IMR-90 (cell line): ENCODE measurements at regions not wholly inside any gene's neighbourhood (a gene's known extent, or its start where the extent isn't known, plus 50 kb on each side); places are given as distances from the start of the nearest gene placed in this dataset.

Experiments
- ATAC-seq: fragments of 200-7000 bp; cut with Tn5 transposase; 2 replicates; pipeline ENCODE4 v1.9.1; 2020; ENCODE audit warnings: low read depth, mild to moderate bottlenecking, moderate library complexity
- BruUV-seq: library from RNA; stranded (reverse); fragments of 400-500 nt; replicated peaks from 2 replicates; lab custom pipeline; 2021; lab: Mats Ljungman, UMichigan
- CTCF ChIA-PET: fragments of 300-600 bp; formaldehyde crosslinking; extraction: SDS; loops from one replicate; lab custom pipeline; 2021; ENCODE audit warnings: antibody characterized with exemption; lab: Yijun Ruan, JAX
- POLR2A ChIA-PET: fragments of 300-600 bp; sonication (Branson Sonifier 250); formaldehyde crosslinking; loops from one replicate; lab custom pipeline; 2022; ENCODE audit warnings: antibody characterized with exemption; ENCODE audit not compliant: unreplicated experiment; lab: Charles Lee
- DNase-seq: peaks from one replicate; pipeline ENCODE4 v3.0.0; 2013
- H2AFZ ChIP-seq: replicated peaks from 2 replicates; pipeline ENCODE3; 2013; ENCODE audit warnings: low read length, mild to moderate bottlenecking; ENCODE audit not compliant: poor library complexity
- H2AK5ac ChIP-seq: 2 replicates; pipeline ENCODE4 v1.6.1; 2013; ENCODE audit warnings: low read depth, low read length, inconsistent platforms
- H2AK9ac ChIP-seq: replicated peaks from 2 replicates; pipeline ENCODE3; 2013; ENCODE audit warnings: mild to moderate bottlenecking, low read depth, low read length, moderate library complexity; ENCODE audit not compliant: poor library complexity
- H2BK120ac ChIP-seq: 2 replicates; pipeline ENCODE4 v1.6.1; 2013; ENCODE audit warnings: low read depth, low read length, inconsistent platforms
- H2BK15ac ChIP-seq: 3 replicates; pipeline ENCODE4 v1.6.1; 2013; ENCODE audit warnings: low read depth, low read length, inconsistent platforms
- H2BK20ac ChIP-seq: 2 replicates; pipeline ENCODE4 v1.6.1; 2013; ENCODE audit warnings: low read depth, mild to moderate bottlenecking, inconsistent platforms, low read length, moderate library complexity
- H2BK5ac ChIP-seq: 2 replicates; pipeline ENCODE4 v1.6.1; 2013; ENCODE audit warnings: mild to moderate bottlenecking, low read depth, low read length, inconsistent platforms; ENCODE audit not compliant: poor library complexity, severe bottlenecking
- H3K14ac ChIP-seq: replicated peaks from 2 replicates; pipeline ENCODE4 v1.6.1; 2013; ENCODE audit warnings: low read depth, low read length, inconsistent platforms
- H3K18ac ChIP-seq: 2 replicates; pipeline ENCODE4 v1.6.1; 2013; ENCODE audit warnings: low read depth, low read length, control low read depth
- H3K23ac ChIP-seq: 2 replicates; pipeline ENCODE4 v1.6.1; 2013; ENCODE audit warnings: low read depth, low read length, inconsistent platforms
- H3K27ac ChIP-seq: 2 replicates; pipeline ENCODE4 v1.5.1; 2013; ENCODE audit warnings: mild to moderate bottlenecking, control low read depth, low read length; ENCODE audit not compliant: insufficient read depth
- H3K27me3 ChIP-seq: 2 replicates; pipeline ENCODE4 v1.6.1; 2013; ENCODE audit warnings: low read length; ENCODE audit not compliant: control insufficient read depth, insufficient read depth
- H3K36me3 ChIP-seq: 2 replicates; pipeline ENCODE4 v1.6.1; 2013; ENCODE audit warnings: low read length, mixed read lengths; ENCODE audit not compliant: control insufficient read depth, insufficient read depth
- H3K4ac ChIP-seq: 2 replicates; pipeline ENCODE4 v1.6.1; 2013; ENCODE audit warnings: low read depth, low read length, inconsistent platforms
- H3K4me1 ChIP-seq: 2 replicates; pipeline ENCODE4 v1.6.1; 2013; ENCODE audit warnings: low read length, mixed read lengths; ENCODE audit not compliant: control insufficient read depth, insufficient read depth
- H3K4me2 ChIP-seq: 2 replicates; pipeline ENCODE4 v1.6.1; 2013; ENCODE audit warnings: low read depth, mild to moderate bottlenecking, control low read depth, low read length, moderate library complexity
- H3K4me3 ChIP-seq: 2 replicates; pipeline ENCODE4 v1.5.1; 2013; ENCODE audit warnings: low read depth, mild to moderate bottlenecking, control low read depth, low read length, moderate library complexity; ENCODE audit not compliant: insufficient read depth
- H3K56ac ChIP-seq: 2 replicates; pipeline ENCODE4 v1.6.1; 2013; ENCODE audit warnings: low read length, inconsistent platforms; ENCODE audit not compliant: insufficient read depth; ENCODE audit errors: extremely low read depth
- H3K79me1 ChIP-seq, 2 experiments: 2 replicates each; pipeline ENCODE4 v1.6.1; 2013; ENCODE audit warnings: low read length in 2 of 2, inconsistent platforms in 1 of 2, low read depth in 1 of 2
- H3K9ac ChIP-seq: 2 replicates; pipeline ENCODE4 v1.6.1; 2013; ENCODE audit warnings: low read depth, low read length, control low read depth
- H3K9me1 ChIP-seq: 2 replicates; pipeline ENCODE4 v1.6.1; 2013; ENCODE audit warnings: low read length, inconsistent platforms; ENCODE audit not compliant: insufficient read depth
- H3K9me3 ChIP-seq: 2 replicates; pipeline ENCODE4 v1.6.1; 2013; ENCODE audit warnings: low read length; ENCODE audit not compliant: control insufficient read depth, insufficient read depth
- H4K20me1 ChIP-seq: 2 replicates; pipeline ENCODE4 v1.6.1; 2013; ENCODE audit warnings: low read length, inconsistent platforms; ENCODE audit not compliant: insufficient read depth
- H4K5ac ChIP-seq: 2 replicates; pipeline ENCODE4 v1.6.1; 2013; ENCODE audit warnings: mild to moderate bottlenecking, low read depth, low read length, control low read depth
- H4K8ac ChIP-seq, 2 experiments: 2 replicates each; pipeline ENCODE4 v1.6.1; 2013; ENCODE audit warnings: low read depth in 2 of 2, low read length in 2 of 2, control low read depth in 1 of 2, inconsistent platforms in 1 of 2
- H4K91ac ChIP-seq: 2 replicates; pipeline ENCODE4 v1.6.1; 2013; ENCODE audit warnings: low read depth, low read length, inconsistent platforms; ENCODE audit not compliant: insufficient read depth
- BHLHE40 ChIP-seq: fragments of 150-350 bp; IDR thresholded peaks from 2 replicates; pipeline ENCODE4 v1.6.1; 2016; ENCODE audit warnings: mild to moderate bottlenecking, low read depth, low read length
- CEBPB ChIP-seq: IDR thresholded peaks from 2 replicates; pipeline ENCODE4 v1.6.1; 2012; ENCODE audit warnings: low read depth, low read length, improper control_type of control experiment
- CHD1 ChIP-seq: IDR thresholded peaks from 2 replicates; pipeline ENCODE4 v1.6.1; 2012; ENCODE audit warnings: low read depth, low read length, improper control_type of control experiment
- FOS ChIP-seq: fragments of 150-350 bp; IDR thresholded peaks from 2 replicates; pipeline ENCODE4 v1.6.1; 2016; ENCODE audit warnings: low read depth, low read length
- MAFK ChIP-seq: IDR thresholded peaks from 2 replicates; pipeline ENCODE4 v1.6.1; 2012; ENCODE audit warnings: low read depth, low read length, improper control_type of control experiment
- MAZ ChIP-seq: IDR thresholded peaks from 2 replicates; pipeline ENCODE4 v1.6.1; 2012; ENCODE audit warnings: low read depth, mild to moderate bottlenecking, low read length, improper control_type of control experiment, moderate library complexity, borderline replicate concordance
- MXI1 ChIP-seq: IDR thresholded peaks from 2 replicates; pipeline ENCODE4 v1.6.1; 2012; ENCODE audit warnings: low read depth, mild to moderate bottlenecking, low read length, moderate library complexity, borderline replicate concordance
- NFE2L2 ChIP-seq: fragments of 150-350 bp; IDR thresholded peaks from 2 replicates; pipeline ENCODE4 v1.6.1; 2016; ENCODE audit warnings: low read depth, mild to moderate bottlenecking, low read length
- POLR2A ChIP-seq: IDR thresholded peaks from 2 replicates; pipeline ENCODE4 v1.6.1; 2012; ENCODE audit warnings: mild to moderate bottlenecking, low read depth, low read length
- RAD21 ChIP-seq: IDR thresholded peaks from 2 replicates; pipeline ENCODE4 v1.6.1; 2012; ENCODE audit warnings: low read length, improper control_type of control experiment
- RCOR1 ChIP-seq: IDR thresholded peaks from 2 replicates; pipeline ENCODE4 v1.6.1; 2012; ENCODE audit warnings: mild to moderate bottlenecking, low read length, improper control_type of control experiment; ENCODE audit not compliant: insufficient replicate concordance
- RFX5 ChIP-seq: IDR thresholded peaks from 2 replicates; pipeline ENCODE4 v1.8.0; 2012; ENCODE audit warnings: low read depth, mild to moderate bottlenecking, low read length, moderate library complexity
- SMC3 ChIP-seq: fragments of 150-350 bp; IDR thresholded peaks from 2 replicates; pipeline ENCODE4 v1.6.1; 2016; ENCODE audit warnings: low read depth, mild to moderate bottlenecking, antibody characterized with exemption, low read length, moderate library complexity
- WGBS, 2 experiments: methylation state at CpG; one replicate each; pipeline versions ENCODE4 v1.1.5 to v1.1.7; 2013; ENCODE audit warnings: missing lambda C conversion rate in 2 of 2; ENCODE audit not compliant: insufficient read length in 1 of 2; ENCODE audit errors: extremely low coverage in 2 of 2; 5-methylcytosine and 5-hydroxymethylcytosine counted together
- dilution Hi-C: fragments of 300-500 bp; cut with HindIII; formaldehyde crosslinking; loops from one replicate; pipeline ENCODE4 v1.14.3; 2018; ENCODE audit warnings: low sequenced_read_pairs; ENCODE audit not compliant: unreplicated experiment
- in situ Hi-C: fragments of 300-500 bp; cut with MboI; formaldehyde crosslinking; loops from 3 replicates; pipeline ENCODE4 v1.14.3; 2019; ENCODE audit warnings: low sequenced_read_pairs, inconsistent platforms, mixed read lengths
- intact Hi-C: fragments of 100-400 bp; cut with micrococcal nuclease; formaldehyde crosslinking; loops from 2 replicates; pipeline ENCODE4 v1.10.0; 2022
- TF ChIP-seq, protein P1 (sequence below): fragments of 150-350 bp; IDR thresholded peaks from 2 replicates; pipeline ENCODE4 v1.6.1; 2017; ENCODE audit warnings: mild to moderate bottlenecking, antibody characterized with exemption, low read length, low read depth
- TF ChIP-seq, protein P2 (sequence below): conservative IDR thresholded peaks from 2 replicates; pipeline ENCODE4 v1.5.1; 2012; ENCODE audit warnings: mild to moderate bottlenecking, low read depth, low read length, improper control_type of control experiment
- TF ChIP-seq, protein P3 (sequence below): fragments of 150-350 bp; IDR thresholded peaks from 2 replicates; pipeline ENCODE4 v1.6.1; 2016; ENCODE audit warnings: low read depth, mild to moderate bottlenecking, low read length, moderate library complexity, borderline replicate concordance

DNA sequence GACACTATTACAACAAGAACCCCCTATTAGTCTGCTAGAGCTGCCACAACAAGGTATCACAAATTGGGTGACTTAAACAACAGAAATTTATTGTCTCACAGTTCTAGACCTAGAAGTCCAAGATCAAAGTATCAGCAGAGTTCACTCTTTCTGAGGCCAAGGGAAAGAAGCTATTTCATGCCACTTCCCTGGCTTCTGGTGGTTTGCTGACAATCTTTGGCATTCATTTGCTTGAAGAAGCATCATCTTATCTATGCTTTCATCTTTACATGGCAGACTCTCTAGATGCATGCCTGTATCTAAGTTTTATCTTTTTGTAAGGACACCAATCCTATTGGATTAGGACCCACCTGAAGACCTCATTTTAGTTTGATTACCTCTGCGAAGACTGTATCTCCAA lies 296.8 kb upstream of the MARCKS start:
- Histone ChIP-seq H3K56ac (no peak overlapping the region), H3K27ac (no peak overlapping the region), H2AFZ (no peak overlapping the region), H2BK5ac (peak overlapping the region; percentile 55), H3K79me1 (no peaks in the 10 kb centered on the region), H3K9me1 (peaks cover 7% of the 10 kb centered on the region), H3K36me3 (no peaks in the 10 kb centered on the region), H2AK9ac (no peak overlapping the region), H2BK20ac (peak overlapping the region; percentile 44; the same call in 1 of the 2 replicates), H2BK15ac (0 out of 3 replicates have a peak overlapping the region, but pooled peaks have one; percentile 33), H2BK120ac (peak overlapping the region; percentile 39), H4K20me1 (no peaks in the 10 kb centered on the region), H3K9me3 (no peaks in the 10 kb centered on the region), H3K9ac (no peak overlapping the region), H4K8ac (peak overlapping the region in 1 of 2 experiments; percentile 37; a peak in 1 of 4 replicates), H3K4ac (peak overlapping the region; percentile 1; the same call in 1 of the 2 replicates), H3K4me2 (no peak overlapping the region), H3K23ac (no peak overlapping the region), H3K27me3 (no peaks in the 10 kb centered on the region), H3K4me3 (no peak overlapping the region), H3K4me1 (peaks cover 7% of the 10 kb centered on the region), H2AK5ac (no peak overlapping the region), H3K18ac (peak overlapping the region; percentile 77; the same call in 1 of the 2 replicates), H4K91ac (peak overlapping the region; percentile 2; the same call in 1 of the 2 replicates), H4K5ac (peak overlapping the region; percentile 38; the same call in 1 of the 2 replicates), H3K14ac (peak overlapping the region; percentile 5)
- ChIA-PET POLR2A (no interaction called here), CTCF (no interaction called here)
- WGBS, 2 experiments = no CpG with 5 or more reads among the region's 1 CpG
- dilution Hi-C loops = no loop called here
- no peak for ATAC-seq
- in situ Hi-C loops = no loop called here
- TF ChIP-seq RFX5 (no peak), SMC3 (no peak), CHD1 (no peak), NFE2L2 (no peak), RCOR1 (no peak), POLR2A (no peak), BHLHE40 (no peak), MAFK (no peak), MAZ (no peak), RAD21 (no peak), CEBPB (no peak), MXI1 (no peak), FOS (no peak)
- TF ChIP-seq, protein P1, sequence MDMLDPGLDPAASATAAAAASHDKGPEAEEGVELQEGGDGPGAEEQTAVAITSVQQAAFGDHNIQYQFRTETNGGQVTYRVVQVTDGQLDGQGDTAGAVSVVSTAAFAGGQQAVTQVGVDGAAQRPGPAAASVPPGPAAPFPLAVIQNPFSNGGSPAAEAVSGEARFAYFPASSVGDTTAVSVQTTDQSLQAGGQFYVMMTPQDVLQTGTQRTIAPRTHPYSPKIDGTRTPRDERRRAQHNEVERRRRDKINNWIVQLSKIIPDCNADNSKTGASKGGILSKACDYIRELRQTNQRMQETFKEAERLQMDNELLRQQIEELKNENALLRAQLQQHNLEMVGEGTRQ = no peak
- TF ChIP-seq, protein P2, sequence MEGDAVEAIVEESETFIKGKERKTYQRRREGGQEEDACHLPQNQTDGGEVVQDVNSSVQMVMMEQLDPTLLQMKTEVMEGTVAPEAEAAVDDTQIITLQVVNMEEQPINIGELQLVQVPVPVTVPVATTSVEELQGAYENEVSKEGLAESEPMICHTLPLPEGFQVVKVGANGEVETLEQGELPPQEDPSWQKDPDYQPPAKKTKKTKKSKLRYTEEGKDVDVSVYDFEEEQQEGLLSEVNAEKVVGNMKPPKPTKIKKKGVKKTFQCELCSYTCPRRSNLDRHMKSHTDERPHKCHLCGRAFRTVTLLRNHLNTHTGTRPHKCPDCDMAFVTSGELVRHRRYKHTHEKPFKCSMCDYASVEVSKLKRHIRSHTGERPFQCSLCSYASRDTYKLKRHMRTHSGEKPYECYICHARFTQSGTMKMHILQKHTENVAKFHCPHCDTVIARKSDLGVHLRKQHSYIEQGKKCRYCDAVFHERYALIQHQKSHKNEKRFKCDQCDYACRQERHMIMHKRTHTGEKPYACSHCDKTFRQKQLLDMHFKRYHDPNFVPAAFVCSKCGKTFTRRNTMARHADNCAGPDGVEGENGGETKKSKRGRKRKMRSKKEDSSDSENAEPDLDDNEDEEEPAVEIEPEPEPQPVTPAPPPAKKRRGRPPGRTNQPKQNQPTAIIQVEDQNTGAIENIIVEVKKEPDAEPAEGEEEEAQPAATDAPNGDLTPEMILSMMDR = no peak
- TF ChIP-seq, protein P3, sequence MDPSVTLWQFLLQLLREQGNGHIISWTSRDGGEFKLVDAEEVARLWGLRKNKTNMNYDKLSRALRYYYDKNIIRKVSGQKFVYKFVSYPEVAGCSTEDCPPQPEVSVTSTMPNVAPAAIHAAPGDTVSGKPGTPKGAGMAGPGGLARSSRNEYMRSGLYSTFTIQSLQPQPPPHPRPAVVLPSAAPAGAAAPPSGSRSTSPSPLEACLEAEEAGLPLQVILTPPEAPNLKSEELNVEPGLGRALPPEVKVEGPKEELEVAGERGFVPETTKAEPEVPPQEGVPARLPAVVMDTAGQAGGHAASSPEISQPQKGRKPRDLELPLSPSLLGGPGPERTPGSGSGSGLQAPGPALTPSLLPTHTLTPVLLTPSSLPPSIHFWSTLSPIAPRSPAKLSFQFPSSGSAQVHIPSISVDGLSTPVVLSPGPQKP = no peak
- no peak for DNase-seq
- intact Hi-C loops = loop anchor here (10.0 kb wide), 2 partner anchors 134 to 436 kb away; no protein-coding TSS in a partner anchor
- no TSS peak for BruUV-seq
